NCI-H748 treated with DMSO at 0.1 percent for 48 hours (cell line): ENCODE measurements at regions not wholly inside any gene's neighbourhood (a gene's known extent, or its start where the extent isn't known, plus 50 kb on each side); places are given as distances from the start of the nearest gene placed in this dataset.

Experiments
- DNase-seq: peaks from one replicate; lab custom pipeline; 2025; lab: John Stamatoyannopoulos, UW

- DNase-seq, result no peak
These were observed 476.8 kb downstream of the GABRG1 start for GRCh38 chr4:45646885-45647590.

- no peak for DNase-seq
These were observed 483.6 kb downstream of the GABRG1 start for GRCh38 chr4:45640281-45640680.

- no peak for DNase-seq
These were observed 485.2 kb downstream of the GABRG1 start for GRCh38 chr4:45638641-45639040.

- no peak for DNase-seq
These were observed 487.7 kb downstream of the GABRG1 start for GRCh38 chr4:45636175-45636574.

GRCh38 chr4:45629717-45630116 is 494.1 kb downstream of the GABRG1 start:
- DNase-seq, result no peak

GRCh38 chr4:45621971-45622370 is 501.9 kb downstream of the GABRG1 start:
- DNase-seq, result no peak

- no peak for DNase-seq
These were observed 503.0 kb downstream of the GABRG1 start for GRCh38 chr4:45620808-45621207.

- DNase-seq, result no peak
These were observed 527.3 kb downstream of the GABRG1 start for GRCh38 chr4:45596379-45597101.

GRCh38 chr4:45580334-45580733 is 543.5 kb downstream of the GABRG1 start:
- no peak for DNase-seq

- no peak for DNase-seq
These were observed 545.0 kb downstream of the GABRG1 start for GRCh38 chr4:45578874-45579273.

- DNase-seq, result no peak
These were observed 547.6 kb downstream of the GABRG1 start for GRCh38 chr4:45576275-45576674.

- DNase-seq, result no peak
These were observed 554.2 kb downstream of the GABRG1 start for GRCh38 chr4:45569619-45570018.

- no peak for DNase-seq
These were observed 555.2 kb downstream of the GABRG1 start for GRCh38 chr4:45568694-45569093.

GRCh38 chr4:45566896-45567603 is 556.8 kb downstream of the GABRG1 start:
- no peak for DNase-seq

GRCh38 chr4:45554423-45554822 is 569.4 kb downstream of the GABRG1 start:
- no peak for DNase-seq

GRCh38 chr4:45550766-45551366 is 573.0 kb downstream of the GABRG1 start:
- DNase-seq, result no peak

GRCh38 chr4:45539142-45539814 is 584.6 kb downstream of the GABRG1 start:
- no peak for DNase-seq

- no peak for DNase-seq
These were observed 593.4 kb downstream of the GABRG1 start for GRCh38 chr4:45530498-45530897.

- no peak for DNase-seq
These were observed 596.7 kb downstream of the GABRG1 start for GRCh38 chr4:45527160-45527559.

GRCh38 chr4:45518832-45519231 is 605.0 kb downstream of the GABRG1 start:
- no peak for DNase-seq

- DNase-seq, result no peak
These were observed 621.4 kb downstream of the GABRG1 start for GRCh38 chr4:45502471-45502870.

- DNase-seq, result no peak
These were observed 639.1 kb downstream of the GABRG1 start for GRCh38 chr4:45484740-45485139.
